GM12878 (cell line): ENCODE measurements at regions not wholly inside any gene's neighbourhood (a gene's known extent, or its start where the extent isn't known, plus 50 kb on each side); places are given as distances from the start of the nearest gene placed in this dataset.

Experiments used
- ATAC-seq: fragments of 200-7000 bp; cut with Tn5 transposase; 3 replicates; pipeline ENCODE4 v1.9.1; 2020; ENCODE audit warnings: mild to moderate bottlenecking, moderate library complexity
- BruUV-seq: library from RNA; stranded (reverse); fragments of 400-500 nt; replicated peaks from 2 replicates; lab custom pipeline; 2021; lab: Mats Ljungman, UMichigan
- CTCF ChIA-PET: fragments of 300-600 bp; sonication (Branson Sonifier 250); formaldehyde crosslinking; extraction: SDS; loops from one replicate; lab custom pipeline; 2021; ENCODE audit warnings: inconsistent platforms; lab: Yijun Ruan, JAX
- POLR2A ChIA-PET: fragments of 350-600 bp; formaldehyde crosslinking; extraction: SDS; loops from one replicate; lab custom pipeline; 2021; ENCODE audit warnings: inconsistent platforms; lab: Charles Lee
- RAD21 ChIA-PET: fragments of 300-600 bp; sonication (Branson Sonifier 250); formaldehyde crosslinking; loops from one replicate; lab custom pipeline; 2023; ENCODE audit warnings: antibody characterized with exemption; ENCODE audit not compliant: unreplicated experiment; lab: Charles Lee
- SMC1A ChIA-PET: fragments of 300-600 bp; sonication (Branson Sonifier 250); formaldehyde crosslinking; loops from one replicate; lab custom pipeline; 2023; ENCODE audit not compliant: unreplicated experiment, uncharacterized antibody; lab: Charles Lee
- DNase-seq: peaks from one replicate; pipeline ENCODE4 v3.0.0-alpha.2; 2011; ENCODE audit warnings: low read depth, low spot score
- FAIRE-seq: peaks from 3 replicates; lab custom pipeline; 2011; peaks lifted over from hg19 to GRCh38; lab: Jason Lieb, UNC
- H2AFZ ChIP-seq: 2 replicates; pipeline ENCODE4 v1.6.0; 2011; ENCODE audit warnings: low read depth, low read length, control low read depth; ENCODE audit not compliant: control insufficient read depth
- H3K27ac ChIP-seq: 2 replicates; pipeline ENCODE4 v1.5.1; 2011; ENCODE audit warnings: control low read depth; ENCODE audit not compliant: control insufficient read depth, insufficient read depth
- H3K27me3 ChIP-seq, 2 experiments: replicated peaks in 1 of 2; 2 replicates each; pipeline versions ENCODE4 v1.6.0 to v1.6.1; 2011; ENCODE audit warnings: low read length in 1 of 2; ENCODE audit not compliant: control insufficient read depth in 2 of 2, insufficient read depth in 2 of 2
- H3K36me3 ChIP-seq, 2 experiments: 2 replicates each; pipeline ENCODE4 v1.5.1; 2011; ENCODE audit warnings: low read length in 1 of 2; ENCODE audit not compliant: control insufficient read depth in 2 of 2, insufficient read depth in 2 of 2
- H3K4me1 ChIP-seq: 2 replicates; pipeline ENCODE4 v1.6.1; 2011; ENCODE audit warnings: mild to moderate bottlenecking, low read length, moderate library complexity, mixed read lengths; ENCODE audit not compliant: control insufficient read depth, insufficient read depth
- H3K4me2 ChIP-seq: 2 replicates; pipeline ENCODE4 v1.6.0; 2011; ENCODE audit warnings: control low read depth; ENCODE audit not compliant: control insufficient read depth, insufficient read depth
- H3K4me3 ChIP-seq: fragments of 200-600 bp; sonication (generic); 2 replicates; pipeline ENCODE4 v1.5.1; 2016
- H3K79me2 ChIP-seq: 2 replicates; pipeline ENCODE4 v1.6.0; 2011; ENCODE audit warnings: low read length; ENCODE audit not compliant: control insufficient read depth, insufficient read depth
- H3K9ac ChIP-seq: 2 replicates; pipeline ENCODE4 v1.8.0; 2011; ENCODE audit warnings: low read length, control low read depth, mixed read lengths; ENCODE audit not compliant: control insufficient read depth, insufficient read depth
- H3K9me3 ChIP-seq: replicated peaks from 3 replicates; pipeline ENCODE4 v1.5.1; 2011; ENCODE audit warnings: mild to moderate bottlenecking, low read length; ENCODE audit not compliant: control insufficient read depth, insufficient read depth
- H4K20me1 ChIP-seq: 2 replicates; pipeline ENCODE4 v1.6.0; 2011; ENCODE audit not compliant: control insufficient read depth, insufficient read depth
- BCL3 ChIP-seq: IDR thresholded peaks from 2 replicates; pipeline ENCODE4 v1.6.1; 2011; ENCODE audit warnings: borderline replicate concordance, low read depth, mild to moderate bottlenecking, moderate library complexity, low read length; ENCODE audit not compliant: insufficient read depth, poor library complexity, severe bottlenecking
- BMI1 ChIP-seq: fragments of 450-650 bp; IDR thresholded peaks from 2 replicates; pipeline ENCODE4 v1.6.1; 2016; ENCODE audit warnings: mild to moderate bottlenecking, moderate library complexity, borderline replicate concordance
- CREB1 ChIP-seq: IDR thresholded peaks from 2 replicates; pipeline ENCODE4 v1.6.1; 2012; ENCODE audit warnings: low read depth, mild to moderate bottlenecking, inconsistent platforms
- E4F1 ChIP-seq: fragments of 450-650 bp; IDR thresholded peaks from 2 replicates; pipeline ENCODE4 v1.6.1; 2018; ENCODE audit warnings: borderline replicate concordance, mild to moderate bottlenecking; ENCODE audit not compliant: partially characterized antibody
- EGR1 ChIP-seq, 2 experiments: IDR thresholded peaks; 1 replicate in 1 of 2; 2 replicates in 1 of 2; pipeline ENCODE4 v1.6.1; 2011 to 2012; ENCODE audit warnings: low read depth in 2 of 2, low read length in 2 of 2, borderline replicate concordance in 1 of 2, mild to moderate bottlenecking in 1 of 2, moderate library complexity in 1 of 2
- ETV6 ChIP-seq, 2 experiments: fragments of 450-650 bp in 1 of 2; IDR thresholded peaks in 1 of 2; conservative IDR thresholded peaks in 1 of 2; 2 replicates each; pipeline ENCODE4 v1.6.1; 2014; ENCODE audit warnings: antibody characterized with exemption in 1 of 2, borderline replicate concordance in 1 of 2, low read depth in 1 of 2, mild to moderate bottlenecking in 1 of 2, moderate library complexity in 1 of 2
- EZH2 ChIP-seq: IDR thresholded peaks from 2 replicates; pipeline ENCODE4 v1.6.1; 2012; ENCODE audit warnings: low read depth, mild to moderate bottlenecking, control low read depth, inconsistent platforms, low read length, borderline replicate concordance; ENCODE audit not compliant: control insufficient read depth
- HSF1 ChIP-seq: fragments of 150-350 bp; IDR thresholded peaks from 2 replicates; pipeline ENCODE4 v1.6.1; 2014; ENCODE audit warnings: mild to moderate bottlenecking, low read depth, low read length
- MAX ChIP-seq: IDR thresholded peaks from 2 replicates; pipeline ENCODE4 v1.6.1; 2012; ENCODE audit warnings: low read depth, low read length, improper control_type of control experiment
- MTA2 ChIP-seq: fragments of 450-650 bp; IDR thresholded peaks from 2 replicates; pipeline ENCODE4 v1.6.1; 2016; ENCODE audit warnings: low read depth, mild to moderate bottlenecking, moderate library complexity
- NFYB ChIP-seq: IDR thresholded peaks from 2 replicates; pipeline ENCODE4 v1.6.1; 2011; ENCODE audit warnings: low read depth, mild to moderate bottlenecking, low read length, improper control_type of control experiment, moderate library complexity; ENCODE audit not compliant: insufficient read depth
- NKRF ChIP-seq: fragments of 450-650 bp; conservative IDR thresholded peaks from 2 replicates; pipeline ENCODE4 v1.6.1; 2017; ENCODE audit warnings: mild to moderate bottlenecking, moderate library complexity
- SMAD5 ChIP-seq: IDR thresholded peaks from 2 replicates; pipeline ENCODE4 v1.6.1; 2016; ENCODE audit warnings: antibody characterized with exemption, low read depth
- TARDBP ChIP-seq: IDR thresholded peaks from 2 replicates; pipeline ENCODE4 v1.6.1; 2016; ENCODE audit warnings: borderline replicate concordance
- TCF3 ChIP-seq: IDR thresholded peaks from 2 replicates; pipeline ENCODE4 v1.6.1; 2012; ENCODE audit warnings: low read depth, mild to moderate bottlenecking, low read length, borderline replicate concordance; ENCODE audit not compliant: insufficient read depth
- YBX1 ChIP-seq: fragments of 450-650 bp; IDR thresholded peaks from 2 replicates; pipeline ENCODE4 v1.6.1; 2016; ENCODE audit warnings: antibody characterized with exemption
- ZNF217 ChIP-seq: fragments of 450-650 bp; IDR thresholded peaks from 2 replicates; pipeline ENCODE4 v1.6.1; 2017; ENCODE audit warnings: antibody characterized with exemption, mild to moderate bottlenecking
- WGBS: methylation state at CpG from one replicate; pipeline ENCODE4 v1.1.6; 2016; ENCODE audit warnings: low lambda C conversion rate; ENCODE audit not compliant: insufficient replicate concordance, insufficient coverage; ENCODE audit errors: missing lambda C conversion rate; 5-methylcytosine and 5-hydroxymethylcytosine counted together
- in situ Hi-C: fragments of 300-500 bp; cut with MboI; formaldehyde crosslinking; loops from 9 replicates; pipeline ENCODE4 v1.14.3; 2018; ENCODE audit warnings: mixed read lengths
- intact Hi-C: fragments of 100-400 bp; cut with micrococcal nuclease; formaldehyde crosslinking; loops from one replicate; pipeline ENCODE4 v1.14.2; 2022; ENCODE audit not compliant: unreplicated experiment

- no peaks in the 10 kb centered on the region; a peak in 2 of 4 replicates for H3K27me3 ChIP-seq
- intact Hi-C loops: no loop called here
- TF ChIP-seq ZNF217 (no peak), BMI1 (no peak), EZH2 (no peak), HSF1 (no peak), MTA2 (no peak), TARDBP (no peak), NFYB (no peak), NKRF (no peak), E4F1 (no peak), YBX1 (no peak), SMAD5 (no peak), TCF3 (no peak), EGR1 (IDR thresholded peaks at IDR 0.05; ENCODE audit: borderline replicate concordance in 1 of 2, low read depth in 2 of 2, low read length in 2 of 2) (no peak), BCL3 (no peak), MAX (no peak), ETV6 (conservative IDR thresholded peaks at IDR 0.05 in 1 of 2, IDR thresholded peaks at IDR 0.05 in 1 of 2; ENCODE audit: borderline replicate concordance in 1 of 2, low read depth in 1 of 2) (no peak), CREB1 (no peak)
These were observed 80.5 kb upstream of the NEO1 start for GRCh38 chr15:72971766-72972165.

More at GRCh38 chr15:72971766-72972165, 80.5 kb upstream of the NEO1 start:
- Histone ChIP-seq H3K9me3 (no peaks in the 10 kb centered on the region), H2AFZ (no peak overlapping the region), H3K9ac (no peak overlapping the region), H3K36me3 (no peaks in the 10 kb centered on the region), H4K20me1 (no peaks in the 10 kb centered on the region), H3K27ac (no peak overlapping the region), H3K4me1 (no peaks in the 10 kb centered on the region), H3K4me2 (no peak overlapping the region), H3K79me2 (no peaks in the 10 kb centered on the region), H3K4me3 (no peak overlapping the region)
- no TSS peak for BruUV-seq
- in situ Hi-C loops: no loop called here
- ChIA-PET SMC1A (no interaction called here), CTCF (interaction anchor here (0.7 kb wide), 1 partner anchor 8 kb away, joined by 3 read pairs; no protein-coding TSS in a partner anchor), POLR2A (no interaction called here), RAD21 (no interaction called here)
- ATAC-seq (no peak), DNase-seq (no peak), FAIRE-seq (no peak)
- WGBS: 40% methylated on average over 7 of the region's 7 CpGs
